Mesenchymal stem cell (in vitro differentiated cells and primary cell): ENCODE measurements at regions not wholly inside any gene's neighbourhood (a gene's known extent, or its start where the extent isn't known, plus 50 kb on each side); places are given as distances from the start of the nearest gene placed in this dataset.
"Not testable (repeated sequence)": the region's sequence is repeated elsewhere in the genome, so short reads cannot be mapped to it uniquely, and the experiment has no call there.

Experiments
- DNase-seq: peaks from one replicate; pipeline ENCODE4 v3.0.0-alpha.2; 2013
- H2AFZ ChIP-seq: one replicate; pipeline ENCODE4 v1.6.1; 2013; ENCODE audit warnings: low read depth, mild to moderate bottlenecking, control low read depth, inconsistent platforms, low read length, moderate library complexity
- H2AK5ac ChIP-seq: 2 replicates; pipeline ENCODE4 v1.6.1; 2013; ENCODE audit warnings: low read length, moderate library complexity, mild to moderate bottlenecking, inconsistent platforms; ENCODE audit not compliant: severe bottlenecking
- H2BK120ac ChIP-seq: one replicate; pipeline ENCODE4 v1.6.1; 2013; ENCODE audit warnings: low read depth, mild to moderate bottlenecking, inconsistent platforms, low read length, moderate library complexity
- H2BK12ac ChIP-seq, 2 experiments: one replicate each; pipeline ENCODE4 v1.6.1; 2013; ENCODE audit warnings: inconsistent platforms in 2 of 2, low read length in 2 of 2, mild to moderate bottlenecking in 2 of 2, moderate library complexity in 2 of 2, control low read depth in 1 of 2
- H2BK15ac ChIP-seq: one replicate; pipeline ENCODE4 v1.6.1; 2013; ENCODE audit warnings: mild to moderate bottlenecking, low read depth, inconsistent platforms; ENCODE audit not compliant: poor library complexity, severe bottlenecking
- H2BK5ac ChIP-seq: 2 replicates; pipeline ENCODE4 v1.6.1; 2013; ENCODE audit warnings: low read depth, mild to moderate bottlenecking, low read length, control low read depth, inconsistent platforms; ENCODE audit not compliant: poor library complexity, severe bottlenecking
- H3K14ac ChIP-seq, 2 experiments: one replicate each; pipeline ENCODE4 v1.6.1; 2013; ENCODE audit warnings: inconsistent platforms in 2 of 2, low read length in 2 of 2, control low read depth in 1 of 2, mild to moderate bottlenecking in 1 of 2, moderate library complexity in 1 of 2
- H3K18ac ChIP-seq, 2 experiments: one replicate each; pipeline ENCODE4 v1.6.1; 2013; ENCODE audit warnings: inconsistent platforms in 2 of 2, low read length in 2 of 2, control low read depth in 1 of 2, low read depth in 1 of 2, mild to moderate bottlenecking in 1 of 2
- H3K23ac ChIP-seq, 2 experiments: one replicate each; pipeline ENCODE4 v1.6.1; 2013; ENCODE audit warnings: inconsistent platforms in 2 of 2, low read length in 2 of 2, mild to moderate bottlenecking in 2 of 2, moderate library complexity in 2 of 2, control low read depth in 1 of 2
- H3K27ac ChIP-seq: 2 replicates; pipeline ENCODE4 v1.5.1; 2013; ENCODE audit warnings: mild to moderate bottlenecking, moderate library complexity, low read length, control low read depth, inconsistent platforms; ENCODE audit not compliant: poor library complexity, severe bottlenecking
- H3K27me3 ChIP-seq, 2 experiments: 2 replicates each; pipeline versions ENCODE4 v1.6.1 to v1.7.0; 2013; ENCODE audit warnings: low read length in 2 of 2, mild to moderate bottlenecking in 2 of 2, moderate library complexity in 2 of 2, control low read depth in 1 of 2, inconsistent platforms in 1 of 2; ENCODE audit not compliant: control insufficient read depth in 1 of 2, insufficient read depth in 1 of 2
- H3K36me3 ChIP-seq, 2 experiments: 2 replicates each; pipeline versions ENCODE4 v1.6.1 to v1.7.0; 2013; ENCODE audit warnings: low read length in 2 of 2, control low read depth in 1 of 2, inconsistent platforms in 1 of 2, low read depth in 1 of 2, mild to moderate bottlenecking in 1 of 2; ENCODE audit not compliant: insufficient read depth in 2 of 2, control insufficient read depth in 1 of 2
- H3K4ac ChIP-seq, 2 experiments: one replicate each; pipeline ENCODE4 v1.6.1; 2013; ENCODE audit warnings: inconsistent platforms in 2 of 2, low read length in 2 of 2, mild to moderate bottlenecking in 2 of 2, moderate library complexity in 2 of 2, control low read depth in 1 of 2, low read depth in 1 of 2
- H3K4me1 ChIP-seq: 2 replicates; pipeline ENCODE4 v1.6.1; 2013; ENCODE audit warnings: low read depth, low read length, control low read depth; ENCODE audit not compliant: control insufficient read depth, insufficient read depth
- H3K4me2 ChIP-seq: 2 replicates; pipeline ENCODE4 v1.6.1; 2013; ENCODE audit warnings: low read length, mild to moderate bottlenecking, inconsistent platforms; ENCODE audit not compliant: poor library complexity, severe bottlenecking
- H3K4me3 ChIP-seq, 2 experiments: 2 replicates each; pipeline versions ENCODE4 v1.5.1 to v1.7.0; 2013; ENCODE audit warnings: low read length in 2 of 2, mild to moderate bottlenecking in 2 of 2, control low read depth in 1 of 2, low read depth in 1 of 2; ENCODE audit not compliant: insufficient read depth in 1 of 2
- H3K79me1 ChIP-seq: replicated peaks from 2 replicates; pipeline ENCODE4 v1.6.1; 2013; ENCODE audit warnings: mild to moderate bottlenecking, control low read depth, low read length, inconsistent platforms; ENCODE audit not compliant: poor library complexity, severe bottlenecking
- H3K9ac ChIP-seq: 2 replicates; pipeline ENCODE4 v1.7.0; 2013; ENCODE audit warnings: mild to moderate bottlenecking, low read length, moderate library complexity
- H3K9me3 ChIP-seq: 2 replicates; pipeline ENCODE4 v1.7.0; 2013; ENCODE audit warnings: mild to moderate bottlenecking, low read length; ENCODE audit not compliant: control insufficient read depth
- H4K8ac ChIP-seq: one replicate; pipeline ENCODE4 v1.6.1; 2013; ENCODE audit warnings: inconsistent platforms, mild to moderate bottlenecking, low read length, moderate library complexity
- H4K91ac ChIP-seq: one replicate; pipeline ENCODE4 v1.6.1; 2013; ENCODE audit warnings: mild to moderate bottlenecking, low read length, inconsistent platforms
- WGBS: methylation state at CpG from one replicate; pipeline ENCODE4 v1.1.7; 2013; ENCODE audit warnings: mixed read lengths; 5-methylcytosine and 5-hydroxymethylcytosine counted together

DNA sequence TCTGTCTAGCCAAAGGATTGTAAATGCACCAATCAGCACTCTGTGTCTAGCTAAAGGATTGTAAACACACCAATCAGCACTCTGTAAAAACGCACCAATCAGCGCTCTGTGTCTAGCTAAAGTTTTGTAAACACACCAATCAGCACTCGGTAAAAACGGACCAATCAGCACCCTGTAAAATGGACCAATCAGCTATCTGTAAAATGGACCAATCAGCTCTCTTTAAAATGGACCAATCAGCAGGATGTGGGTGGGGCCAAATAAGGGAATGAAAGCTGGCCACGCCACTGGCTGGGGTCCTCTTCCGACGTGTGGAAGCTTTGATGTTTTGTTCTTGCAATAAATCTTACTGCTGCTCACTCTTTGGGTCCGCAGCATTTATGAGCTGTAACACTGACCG, 151.1 kb upstream of the SPTLC3 start:
- H3K27ac ChIP-seq, H2BK15ac ChIP-seq, H3K4me3 ChIP-seq, H3K4me1 ChIP-seq, H3K9ac ChIP-seq, H3K4ac ChIP-seq, H3K4me2 ChIP-seq, H4K8ac ChIP-seq, DNase-seq, H3K79me1 ChIP-seq, H3K23ac ChIP-seq, H2BK120ac ChIP-seq, H3K36me3 ChIP-seq, H2AK5ac ChIP-seq, H3K18ac ChIP-seq, H4K91ac ChIP-seq, H3K27me3 ChIP-seq, H2BK12ac ChIP-seq, H2BK5ac ChIP-seq, H2AFZ ChIP-seq, H3K14ac ChIP-seq: not testable (repeated sequence)
- WGBS: 91% methylated on average over 9 of the region's 9 CpGs
- H3K9me3 ChIP-seq: peaks cover 13% of the 10 kb centered on the region

DNA sequence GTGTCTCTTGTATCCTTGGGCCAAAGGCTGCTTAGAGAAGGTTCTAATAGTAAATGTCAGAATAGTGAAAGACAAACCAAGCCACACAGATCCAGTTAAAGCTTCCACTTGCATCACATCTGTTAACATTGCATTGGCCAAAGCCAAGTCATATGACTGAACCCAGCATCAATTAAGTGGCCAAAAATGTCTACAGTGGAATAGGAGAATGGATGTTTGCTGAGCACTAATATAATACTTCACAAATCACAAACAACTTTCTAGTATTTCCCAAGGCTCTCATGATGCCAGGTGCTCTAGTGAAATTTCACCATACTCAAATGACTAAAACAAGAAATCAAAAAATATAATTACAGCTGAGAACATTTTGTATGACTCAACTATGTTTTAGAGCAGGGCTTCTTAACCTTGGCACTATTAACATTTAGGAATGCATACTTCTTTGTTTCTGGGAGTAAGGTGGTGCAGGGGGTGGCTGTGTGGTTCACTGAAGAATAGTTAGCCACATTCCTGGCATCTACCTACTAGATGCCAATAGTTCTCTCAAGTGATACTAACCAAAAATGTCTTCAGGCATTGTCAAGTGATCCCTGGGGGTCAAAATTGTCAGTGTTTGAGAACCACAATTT, 148.0 kb upstream of the SPTLC3 start:
- no peak overlapping the region for H2BK12ac ChIP-seq
- H4K8ac ChIP-seq: no peak overlapping the region
- H3K4me2 ChIP-seq: no peak overlapping the region
- no peak overlapping the region for H4K91ac ChIP-seq
- H3K27ac ChIP-seq: no peak overlapping the region
- no peak overlapping the region for H3K18ac ChIP-seq
- H3K27me3 ChIP-seq: no peaks in the 10 kb centered on the region
- no peak overlapping the region for H2BK5ac ChIP-seq
- no peak overlapping the region for H2BK15ac ChIP-seq
- no peak overlapping the region for H3K9ac ChIP-seq
- H3K36me3 ChIP-seq: no peaks in the 10 kb centered on the region
- DNase-seq: no peak
- H3K4me3 ChIP-seq: no peak overlapping the region
- no peak overlapping the region for H3K4ac ChIP-seq
- H3K4me1 ChIP-seq: no peaks in the 10 kb centered on the region
- no peak overlapping the region for H2AFZ ChIP-seq
- H3K14ac ChIP-seq: no peak overlapping the region
- no peak overlapping the region for H2BK120ac ChIP-seq
- no peak overlapping the region for H2AK5ac ChIP-seq
- H3K9me3 ChIP-seq: peaks cover 6% of the 10 kb centered on the region
- H3K23ac ChIP-seq: no peak overlapping the region
- H3K79me1 ChIP-seq: no peaks in the 10 kb centered on the region

DNA sequence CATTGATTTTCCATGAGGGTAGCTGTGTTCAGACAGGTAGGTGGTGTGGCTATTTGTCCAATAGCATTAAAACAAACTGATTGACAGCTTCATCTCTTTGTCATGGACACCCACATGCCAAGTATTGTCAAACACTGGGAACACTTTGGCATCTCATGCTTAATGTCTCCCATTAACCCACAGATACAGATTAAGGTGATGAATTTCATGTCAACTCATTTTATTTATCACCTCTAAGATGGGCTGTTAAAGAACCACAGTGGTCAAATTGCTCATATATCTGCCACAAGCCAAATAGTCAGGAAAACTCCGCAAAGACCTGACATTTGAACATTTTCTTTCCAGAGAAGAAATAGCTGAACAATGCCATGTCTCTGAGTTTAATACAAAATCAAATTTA, 139.1 kb upstream of the SPTLC3 start:
- H3K4me3 ChIP-seq: no peak overlapping the region
- H3K27ac ChIP-seq: no peak overlapping the region
- no peak overlapping the region for H2BK5ac ChIP-seq
- H3K23ac ChIP-seq: no peak overlapping the region
- no peak for DNase-seq
- H2BK15ac ChIP-seq: no peak overlapping the region
- no peak overlapping the region for H3K18ac ChIP-seq
- H2AK5ac ChIP-seq: no peak overlapping the region
- no peaks in the 10 kb centered on the region for H3K79me1 ChIP-seq
- no peaks in the 10 kb centered on the region for H3K36me3 ChIP-seq
- H4K8ac ChIP-seq: no peak overlapping the region
- H2BK12ac ChIP-seq: no peak overlapping the region
- no peak overlapping the region for H3K4me2 ChIP-seq
- no peak overlapping the region for H4K91ac ChIP-seq
- no peaks in the 10 kb centered on the region for H3K4me1 ChIP-seq
- H3K27me3 ChIP-seq: no peaks in the 10 kb centered on the region
- no peak overlapping the region for H3K9ac ChIP-seq
- WGBS: 100% methylated on average over 1 of the region's 1 CpG
- no peak overlapping the region for H2BK120ac ChIP-seq
- H2AFZ ChIP-seq: no peak overlapping the region
- H3K4ac ChIP-seq: no peak overlapping the region
- H3K9me3 ChIP-seq: no peaks in the 10 kb centered on the region
- no peak overlapping the region for H3K14ac ChIP-seq

DNA sequence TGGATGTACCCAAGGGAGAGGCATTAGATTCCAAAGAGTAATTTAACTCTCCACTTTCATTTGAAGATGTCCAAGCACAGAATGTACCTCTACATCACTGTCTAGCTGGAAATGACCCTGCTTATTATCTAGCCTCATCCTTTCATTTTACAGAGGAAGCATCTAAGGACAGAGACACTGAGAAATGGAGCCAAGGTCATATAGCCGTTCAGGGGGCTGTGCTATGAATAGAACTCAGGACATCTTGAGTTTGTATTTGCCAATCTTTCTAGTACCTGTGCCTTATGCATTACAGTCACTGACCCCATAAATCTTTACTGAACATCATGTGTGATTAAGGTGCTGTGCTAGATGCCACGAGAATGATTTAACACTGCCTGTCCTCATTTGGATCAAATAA, 138.2 kb upstream of the SPTLC3 start:
- H4K91ac ChIP-seq: no peak overlapping the region
- H2BK5ac ChIP-seq: no peak overlapping the region
- H3K9me3 ChIP-seq: no peaks in the 10 kb centered on the region
- no peak overlapping the region for H2BK12ac ChIP-seq
- H2BK15ac ChIP-seq: no peak overlapping the region
- no peak overlapping the region for H3K4me3 ChIP-seq
- H3K79me1 ChIP-seq: no peaks in the 10 kb centered on the region
- WGBS: 98% methylated on average over 2 of the region's 2 CpGs
- no peak overlapping the region for H4K8ac ChIP-seq
- no peak overlapping the region for H3K4me2 ChIP-seq
- DNase-seq: no peak
- H3K27me3 ChIP-seq: no peaks in the 10 kb centered on the region
- no peak overlapping the region for H3K14ac ChIP-seq
- H3K9ac ChIP-seq: no peak overlapping the region
- H3K4me1 ChIP-seq: no peaks in the 10 kb centered on the region
- no peak overlapping the region for H2BK120ac ChIP-seq
- H3K27ac ChIP-seq: no peak overlapping the region
- H2AK5ac ChIP-seq: no peak overlapping the region
- H3K18ac ChIP-seq: no peak overlapping the region
- H3K23ac ChIP-seq: no peak overlapping the region
- H2AFZ ChIP-seq: no peak overlapping the region
- no peaks in the 10 kb centered on the region for H3K36me3 ChIP-seq
- H3K4ac ChIP-seq: no peak overlapping the region
